ENCODE measurements at regions not wholly inside any gene's neighbourhood (a gene's known extent, or its start where the extent isn't known, plus 50 kb on each side); places are given as distances from the start of the nearest gene placed in this dataset.

DNA sequence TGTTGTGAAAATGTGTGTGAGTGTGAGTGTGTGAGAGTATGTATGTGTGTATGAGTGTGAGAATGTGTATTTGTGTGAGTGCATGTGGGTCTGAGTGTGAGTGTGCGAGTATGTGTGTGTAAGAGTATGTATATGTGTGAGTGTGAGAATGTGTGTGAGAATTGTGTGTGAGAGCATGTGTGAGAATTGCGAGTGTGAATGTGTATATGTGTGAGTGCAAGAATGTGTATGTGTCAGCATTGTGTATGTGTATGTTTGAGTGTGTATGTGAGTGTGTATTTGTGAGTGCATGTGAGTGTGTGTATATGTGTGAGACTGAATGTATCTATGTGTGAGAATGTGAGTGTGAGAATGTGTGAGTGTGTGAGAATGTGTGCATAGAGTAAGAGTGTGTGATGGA lies 72.0 kb upstream of the PCBD1 start:
- intact Hi-C loops (cut with DNase I): no loop called here
- WGBS (ENCODE audit: insufficient coverage, low coverage, low lambda C conversion rate, missing lambda C conversion rate): 85% methylated on average over 2 of the region's 2 CpGs
- TF ChIP-seq, protein P1, sequence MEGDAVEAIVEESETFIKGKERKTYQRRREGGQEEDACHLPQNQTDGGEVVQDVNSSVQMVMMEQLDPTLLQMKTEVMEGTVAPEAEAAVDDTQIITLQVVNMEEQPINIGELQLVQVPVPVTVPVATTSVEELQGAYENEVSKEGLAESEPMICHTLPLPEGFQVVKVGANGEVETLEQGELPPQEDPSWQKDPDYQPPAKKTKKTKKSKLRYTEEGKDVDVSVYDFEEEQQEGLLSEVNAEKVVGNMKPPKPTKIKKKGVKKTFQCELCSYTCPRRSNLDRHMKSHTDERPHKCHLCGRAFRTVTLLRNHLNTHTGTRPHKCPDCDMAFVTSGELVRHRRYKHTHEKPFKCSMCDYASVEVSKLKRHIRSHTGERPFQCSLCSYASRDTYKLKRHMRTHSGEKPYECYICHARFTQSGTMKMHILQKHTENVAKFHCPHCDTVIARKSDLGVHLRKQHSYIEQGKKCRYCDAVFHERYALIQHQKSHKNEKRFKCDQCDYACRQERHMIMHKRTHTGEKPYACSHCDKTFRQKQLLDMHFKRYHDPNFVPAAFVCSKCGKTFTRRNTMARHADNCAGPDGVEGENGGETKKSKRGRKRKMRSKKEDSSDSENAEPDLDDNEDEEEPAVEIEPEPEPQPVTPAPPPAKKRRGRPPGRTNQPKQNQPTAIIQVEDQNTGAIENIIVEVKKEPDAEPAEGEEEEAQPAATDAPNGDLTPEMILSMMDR (IDR thresholded peaks at IDR 0.05): no peak
- Histone ChIP-seq H3K36me3 (no peaks in the 10 kb centered on the region), H3K4me1 (no peaks in the 10 kb centered on the region), H3K9me3 (no peaks in the 10 kb centered on the region), H3K4me3 (no peak overlapping the region), H3K27ac (no peak overlapping the region), H3K27me3 (no peaks in the 10 kb centered on the region)
- DNase-seq (no peak), ATAC-seq (no peak)

DNA sequence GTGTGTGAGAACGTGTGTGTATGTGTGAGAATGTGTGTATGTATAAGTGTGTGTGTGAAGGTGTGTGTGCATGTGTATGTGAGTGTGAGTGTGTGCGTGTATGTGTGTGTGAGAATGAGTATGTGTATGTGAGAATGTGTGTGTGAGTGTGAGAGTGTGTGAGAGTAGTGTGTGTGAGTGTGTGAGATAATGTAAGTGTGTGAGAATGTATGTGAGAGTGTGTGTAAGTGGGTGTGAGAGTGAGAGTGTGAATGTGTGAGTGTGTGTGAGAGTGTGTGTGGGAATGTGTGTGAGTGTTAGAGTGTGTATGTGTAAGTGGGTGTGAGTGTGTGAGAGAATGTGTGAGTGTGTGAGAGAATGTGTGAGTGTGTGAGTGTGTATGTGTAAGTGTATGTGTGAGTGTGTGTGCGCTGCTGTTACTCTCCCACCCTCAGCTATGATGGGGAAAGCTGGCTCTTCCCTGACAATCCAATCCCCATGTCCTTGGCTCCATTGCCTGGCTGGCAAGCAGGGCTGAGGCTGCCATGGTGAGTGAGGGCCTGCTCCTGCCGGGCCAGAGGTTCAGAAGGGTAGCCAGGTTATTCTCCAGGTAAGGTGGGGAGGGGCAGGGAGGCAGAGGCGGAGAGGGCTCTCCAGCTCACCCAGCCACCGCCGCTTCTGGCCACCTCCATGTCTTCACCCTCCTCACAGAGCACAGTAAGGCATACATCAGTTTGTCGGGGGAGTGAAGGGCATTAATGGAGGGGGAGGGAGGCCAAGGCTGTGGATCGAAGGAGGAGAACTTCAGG lies 72.6 kb upstream of the PCBD1 start:
- no peak for TF ChIP-seq POLR2A (IDR thresholded peaks at IDR 0.05)
- TF ChIP-seq, protein P1 (IDR thresholded peaks at IDR 0.05): no peak
- ATAC-seq (no peak), DNase-seq (no peak)
- Histone ChIP-seq H3K9me3 (no peaks in the 10 kb centered on the region), H3K27me3 (no peaks in the 10 kb centered on the region), H3K4me1 (no peaks in the 10 kb centered on the region), H3K36me3 (no peaks in the 10 kb centered on the region), H3K27ac (no peak overlapping the region), H3K4me3 (no peak overlapping the region)
- WGBS (ENCODE audit: insufficient coverage, low coverage, low lambda C conversion rate, missing lambda C conversion rate): 82% methylated on average over 3 of the region's 9 CpGs
- intact Hi-C loops (cut with DNase I): no loop called here

DNA sequence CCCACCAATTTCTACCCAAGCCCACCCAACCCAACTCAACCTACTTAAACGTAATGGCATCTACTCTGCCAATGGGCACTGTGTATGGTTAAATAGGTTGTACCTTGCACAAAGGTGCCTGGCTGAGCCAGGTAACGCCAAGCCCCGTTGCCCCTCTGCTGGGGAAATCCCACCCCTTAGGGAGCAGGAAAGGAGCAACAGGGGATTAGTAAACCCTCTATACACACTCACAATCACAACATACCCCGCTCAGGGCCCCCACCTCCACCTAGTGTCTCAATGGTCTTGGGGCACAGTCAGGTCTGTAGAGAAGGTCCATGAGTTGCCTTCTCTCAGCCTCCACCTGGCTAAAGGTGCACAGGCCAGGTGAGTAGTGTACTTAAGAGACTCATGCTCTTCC lies 74.3 kb upstream of the PCBD1 start:
- intact Hi-C loops (cut with DNase I): no loop called here
- no peak overlapping the region for H3K27ac ChIP-seq
- TF ChIP-seq POLR2A (IDR thresholded peaks at IDR 0.05): no peak
- TF ChIP-seq, protein P1 (IDR thresholded peaks at IDR 0.05): no peak
- no peak overlapping the region for H3K4me3 ChIP-seq
- H3K4me1 ChIP-seq: no peaks in the 10 kb centered on the region
- ATAC-seq (no peak), DNase-seq (no peak)
- no peaks in the 10 kb centered on the region for H3K9me3 ChIP-seq
- no peaks in the 10 kb centered on the region for H3K27me3 ChIP-seq
- 65% methylated on average over 3 of the region's 4 CpGs for WGBS (ENCODE audit: insufficient coverage, low coverage, low lambda C conversion rate, missing lambda C conversion rate)
- no peaks in the 10 kb centered on the region for H3K36me3 ChIP-seq

DNA sequence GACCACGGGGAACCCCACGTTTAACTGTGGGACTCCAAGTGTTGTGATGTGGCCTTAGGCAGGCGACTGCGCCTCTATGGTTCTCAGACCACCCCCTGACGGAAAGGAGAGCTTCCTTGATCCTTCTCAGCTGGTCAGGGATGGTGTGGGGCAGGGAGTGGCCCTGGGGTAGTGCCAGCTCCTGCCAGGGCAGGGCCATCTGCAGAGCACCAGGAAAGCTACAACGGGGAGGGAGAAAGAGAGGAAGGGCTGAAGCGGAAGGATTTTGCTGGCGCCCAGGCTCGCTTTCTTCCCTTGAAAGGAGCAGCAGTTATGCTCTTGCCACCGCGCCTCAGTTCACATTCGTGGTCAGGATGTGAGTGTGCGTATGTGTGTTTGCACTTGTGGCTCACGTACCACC lies 74.9 kb upstream of the PCBD1 start:
- Histone ChIP-seq H3K27me3 (no peaks in the 10 kb centered on the region), H3K4me3 (no peak overlapping the region), H3K27ac (no peak overlapping the region), H3K36me3 (no peaks in the 10 kb centered on the region), H3K4me1 (no peaks in the 10 kb centered on the region), H3K9me3 (no peaks in the 10 kb centered on the region)
- 66% methylated on average over 14 of the region's 14 CpGs for WGBS (ENCODE audit: insufficient coverage, low coverage, low lambda C conversion rate, missing lambda C conversion rate)
- TF ChIP-seq, protein P1 (IDR thresholded peaks at IDR 0.05): no peak
- no peak for TF ChIP-seq POLR2A (IDR thresholded peaks at IDR 0.05)
- intact Hi-C loops (cut with DNase I): no loop called here
- no peak for ATAC-seq
- DNase-seq: no peak

Data from right lobe of liver (tissue), 6 donors.